Neural crest cell (in vitro differentiated cells): ENCODE measurements at regions not wholly inside any gene's neighbourhood (a gene's known extent, or its start where the extent isn't known, plus 50 kb on each side); places are given as distances from the start of the nearest gene placed in this dataset.

Source experiments
- DNase-seq: peaks from one replicate; pipeline ENCODE4 v3.0.0; 2021; ENCODE audit warnings: low read depth, mixed read lengths, low spot score
- H3K27ac Mint-ChIP-seq: one replicate; pipeline ENCODE4 v1.8.0; 2021; ENCODE audit warnings: mild to moderate bottlenecking, mixed read lengths; ENCODE audit not compliant: unreplicated experiment
- H3K27me3 Mint-ChIP-seq: 2 replicates; pipeline ENCODE4 v1.8.0; 2021; ENCODE audit warnings: low read depth, mild to moderate bottlenecking, mixed read lengths
- H3K36me3 Mint-ChIP-seq: 2 replicates; pipeline ENCODE4 v1.8.0; 2021; ENCODE audit warnings: low read depth, mild to moderate bottlenecking, mixed read lengths
- H3K4me1 Mint-ChIP-seq: 2 replicates; pipeline ENCODE4 v1.8.0; 2021; ENCODE audit warnings: mixed read lengths
- H3K4me3 Mint-ChIP-seq: one replicate; pipeline ENCODE4 v1.8.0; 2021; ENCODE audit warnings: mild to moderate bottlenecking, mixed read lengths
- H3K9me3 Mint-ChIP-seq: 2 replicates; pipeline ENCODE4 v1.8.0; 2021; ENCODE audit warnings: mixed read lengths
- TF ChIP-seq, protein P1 (sequence below): fragments of 200-600 bp; sonication (generic); conservative IDR thresholded peaks from 2 replicates; pipeline ENCODE4 v1.5.0; 2021; ENCODE audit warnings: antibody characterized with exemption, mild to moderate bottlenecking

DNA sequence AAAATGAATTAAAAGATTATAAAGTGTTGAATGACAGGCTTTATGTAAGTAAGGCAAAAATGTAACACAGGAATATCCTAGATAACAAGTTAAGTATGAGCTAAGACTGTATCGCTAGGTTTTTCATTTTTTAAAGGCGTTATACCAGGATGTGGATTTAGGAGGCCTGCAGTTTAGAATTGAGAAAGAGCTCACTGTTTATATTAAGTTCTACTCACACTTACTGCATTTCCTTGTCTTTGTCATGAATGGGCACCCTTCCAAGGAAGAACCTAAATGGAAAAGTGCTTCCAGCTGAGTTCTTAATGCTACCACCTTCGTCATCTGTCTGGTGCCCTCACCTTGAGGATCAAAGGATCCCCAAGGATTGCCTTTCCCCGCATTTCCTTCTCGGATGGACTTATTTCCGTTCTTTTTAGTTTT, 148.7 kb downstream of the SOX4 start:
- Mint-ChIP-seq H3K36me3 (no peaks in the 10 kb centered on the region), H3K27me3 (no peaks in the 10 kb centered on the region), H3K4me1 (peaks cover 65% of the 10 kb centered on the region), H3K4me3 (peak overlapping the region; percentile 16), H3K9me3 (no peaks in the 10 kb centered on the region), H3K27ac (peak overlapping the region; percentile 45)
- DNase-seq = no peak
- TF ChIP-seq, protein P1, sequence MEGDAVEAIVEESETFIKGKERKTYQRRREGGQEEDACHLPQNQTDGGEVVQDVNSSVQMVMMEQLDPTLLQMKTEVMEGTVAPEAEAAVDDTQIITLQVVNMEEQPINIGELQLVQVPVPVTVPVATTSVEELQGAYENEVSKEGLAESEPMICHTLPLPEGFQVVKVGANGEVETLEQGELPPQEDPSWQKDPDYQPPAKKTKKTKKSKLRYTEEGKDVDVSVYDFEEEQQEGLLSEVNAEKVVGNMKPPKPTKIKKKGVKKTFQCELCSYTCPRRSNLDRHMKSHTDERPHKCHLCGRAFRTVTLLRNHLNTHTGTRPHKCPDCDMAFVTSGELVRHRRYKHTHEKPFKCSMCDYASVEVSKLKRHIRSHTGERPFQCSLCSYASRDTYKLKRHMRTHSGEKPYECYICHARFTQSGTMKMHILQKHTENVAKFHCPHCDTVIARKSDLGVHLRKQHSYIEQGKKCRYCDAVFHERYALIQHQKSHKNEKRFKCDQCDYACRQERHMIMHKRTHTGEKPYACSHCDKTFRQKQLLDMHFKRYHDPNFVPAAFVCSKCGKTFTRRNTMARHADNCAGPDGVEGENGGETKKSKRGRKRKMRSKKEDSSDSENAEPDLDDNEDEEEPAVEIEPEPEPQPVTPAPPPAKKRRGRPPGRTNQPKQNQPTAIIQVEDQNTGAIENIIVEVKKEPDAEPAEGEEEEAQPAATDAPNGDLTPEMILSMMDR = no peak

DNA sequence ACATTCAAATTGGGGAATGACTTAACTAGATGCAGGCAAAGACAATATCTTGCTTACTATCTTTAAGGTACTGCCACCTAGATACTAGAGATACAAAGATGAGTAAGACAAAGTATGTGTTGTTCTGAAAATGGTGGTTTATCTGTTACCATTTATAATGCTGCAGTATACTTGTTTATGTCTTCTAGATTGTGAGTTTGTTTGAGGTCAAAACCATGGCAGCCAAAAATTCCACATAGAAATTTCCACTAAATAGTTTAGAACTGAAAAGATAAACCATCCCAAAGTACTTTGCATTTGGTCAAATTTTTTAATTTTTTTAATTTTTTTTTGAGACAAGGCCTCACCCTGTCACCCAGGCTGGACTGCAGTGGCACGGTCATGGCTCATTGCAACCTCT, 150.8 kb downstream of the SOX4 start:
- Mint-ChIP-seq H3K4me3 (no peak overlapping the region), H3K27ac (no peak overlapping the region), H3K36me3 (no peaks in the 10 kb centered on the region), H3K4me1 (peaks cover 67% of the 10 kb centered on the region), H3K9me3 (no peaks in the 10 kb centered on the region), H3K27me3 (no peaks in the 10 kb centered on the region)
- no peak for DNase-seq
- TF ChIP-seq, protein P1 = no peak

- Mint-ChIP-seq H3K4me1 (peaks cover 67% of the 10 kb centered on the region), H3K9me3 (no peaks in the 10 kb centered on the region), H3K36me3 (no peaks in the 10 kb centered on the region), H3K4me3 (no peak overlapping the region), H3K27me3 (no peaks in the 10 kb centered on the region), H3K27ac (no peak overlapping the region)
- TF ChIP-seq, protein P1 = no peak
- DNase-seq = no peak
These were observed 152.2 kb downstream of the SOX4 start for GRCh38 chr6:21745543-21746337.

DNA sequence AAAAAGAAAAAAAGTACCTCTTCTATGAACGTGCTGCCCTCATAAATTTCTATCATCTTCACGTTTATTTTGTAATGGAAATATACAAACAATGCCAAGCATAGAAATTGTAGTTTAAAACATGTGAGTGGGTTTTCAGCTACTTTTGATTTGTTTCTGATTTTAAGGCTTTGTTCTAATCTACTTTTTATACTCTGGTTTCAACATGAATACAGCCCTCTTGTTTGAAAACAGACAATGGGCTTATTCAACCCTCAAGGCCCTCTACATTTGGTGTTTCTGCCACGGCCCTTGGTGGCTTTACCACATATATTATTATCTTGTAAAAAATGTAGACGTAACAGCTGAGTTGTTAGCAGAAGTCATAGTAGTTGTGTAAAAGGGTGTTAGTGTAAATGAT, 153.9 kb downstream of the SOX4 start:
- Mint-ChIP-seq H3K9me3 (no peaks in the 10 kb centered on the region), H3K27ac (peak overlapping the region; percentile 97), H3K36me3 (no peaks in the 10 kb centered on the region), H3K4me1 (peaks cover 61% of the 10 kb centered on the region), H3K4me3 (peak overlapping the region; percentile 47), H3K27me3 (no peaks in the 10 kb centered on the region)
- TF ChIP-seq, protein P1 = no peak
- DNase-seq = no peak

DNA sequence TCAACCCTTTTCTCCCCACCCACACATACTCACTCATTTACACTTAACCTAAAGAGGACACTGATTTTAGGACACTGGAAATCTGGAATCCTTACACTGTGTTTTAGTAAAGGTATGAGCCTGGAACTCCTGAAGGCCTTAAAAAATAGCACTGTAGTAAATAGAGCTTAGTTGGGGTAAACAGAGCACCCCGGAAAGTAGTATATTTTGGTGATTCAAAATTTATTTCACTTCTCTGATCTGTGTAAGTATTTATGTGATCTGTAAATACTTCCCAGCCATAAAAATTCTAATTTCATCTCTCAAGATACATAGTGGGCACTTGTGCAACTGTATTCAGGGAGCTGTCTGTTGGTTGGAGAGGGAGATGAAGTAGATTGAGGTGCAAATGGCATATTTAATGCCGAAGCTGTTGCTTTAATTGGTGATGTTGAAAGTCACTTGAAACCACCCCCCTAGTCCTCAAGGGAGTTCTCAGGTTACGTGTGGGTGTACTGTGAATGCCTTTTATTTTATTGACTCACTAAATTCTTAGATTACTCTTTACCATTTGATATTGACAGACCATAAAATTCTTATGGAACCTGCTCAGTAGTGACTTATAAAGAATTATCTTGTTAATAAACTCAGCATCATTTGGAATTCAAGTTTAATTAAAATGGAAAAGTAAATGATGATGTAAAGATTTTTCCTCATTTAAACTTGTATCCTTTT, 154.9 kb downstream of the SOX4 start:
- H3K4me1 Mint-ChIP-seq = peaks cover 58% of the 10 kb centered on the region
- H3K27ac Mint-ChIP-seq = peak overlapping the region; percentile 97
- H3K9me3 Mint-ChIP-seq = no peaks in the 10 kb centered on the region

More for the DNA sequence above, 154.9 kb downstream of the SOX4 start:
- TF ChIP-seq, protein P1 = no peak
- no peaks in the 10 kb centered on the region for H3K27me3 Mint-ChIP-seq
- H3K36me3 Mint-ChIP-seq = no peaks in the 10 kb centered on the region
- no peak for DNase-seq
- peak overlapping the region; percentile 50 for H3K4me3 Mint-ChIP-seq
